EL (cell line): ENCODE measurements at regions not wholly inside any gene's neighbourhood (a gene's known extent, or its start where the extent isn't known, plus 50 kb on each side); places are given as distances from the start of the nearest gene placed in this dataset.
A peak's percentile ranks its signal among the peaks of the same experiment; 100 is the strongest.
"Not testable (repeated sequence)": the region's sequence is repeated elsewhere in the genome, so short reads cannot be mapped to it uniquely, and the experiment has no call there.

Experiments
- DNase-seq: peaks from one replicate; pipeline ENCODE4 v3.0.0-alpha.2; 2016

DNA sequence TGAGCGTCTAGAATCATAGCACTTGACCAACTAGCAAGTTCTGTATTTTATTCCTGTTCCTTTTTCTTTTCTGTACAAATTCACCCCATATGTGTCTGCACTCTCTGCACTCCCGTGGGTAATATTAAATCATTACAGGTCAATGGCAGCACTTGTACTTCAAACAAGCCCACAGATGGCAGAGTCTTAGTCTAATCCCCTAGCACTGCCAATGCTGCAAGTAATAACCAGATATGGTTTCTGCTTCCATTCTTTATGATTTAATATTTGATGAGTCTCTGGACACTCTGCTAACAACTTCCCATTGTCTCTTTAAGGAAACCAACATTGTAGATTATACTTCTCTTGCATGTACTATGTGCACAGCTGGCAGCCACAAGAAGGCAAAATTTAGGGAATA is 343.8 kb upstream of the CHD1 start:
- no peak for DNase-seq

DNA sequence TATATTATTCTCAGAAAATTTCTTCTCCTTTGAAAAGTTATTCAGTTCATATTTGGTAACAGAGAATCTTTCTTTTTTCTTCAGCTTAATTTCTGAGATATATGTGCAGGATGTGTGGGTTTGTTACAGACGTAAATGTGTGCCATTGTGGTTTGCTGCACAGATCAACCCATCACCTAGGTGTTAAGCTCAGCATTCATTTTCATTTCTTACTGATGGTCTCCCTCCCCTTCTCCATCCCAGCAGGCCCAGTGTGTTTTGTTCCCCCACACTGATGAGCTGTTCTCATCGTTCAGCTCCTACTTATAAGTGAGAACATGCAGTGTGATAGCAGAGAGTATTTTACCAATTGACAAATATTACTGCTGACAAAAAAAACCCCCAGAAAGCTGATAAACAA is 330.0 kb upstream of the CHD1 start:
- no peak for DNase-seq

DNA sequence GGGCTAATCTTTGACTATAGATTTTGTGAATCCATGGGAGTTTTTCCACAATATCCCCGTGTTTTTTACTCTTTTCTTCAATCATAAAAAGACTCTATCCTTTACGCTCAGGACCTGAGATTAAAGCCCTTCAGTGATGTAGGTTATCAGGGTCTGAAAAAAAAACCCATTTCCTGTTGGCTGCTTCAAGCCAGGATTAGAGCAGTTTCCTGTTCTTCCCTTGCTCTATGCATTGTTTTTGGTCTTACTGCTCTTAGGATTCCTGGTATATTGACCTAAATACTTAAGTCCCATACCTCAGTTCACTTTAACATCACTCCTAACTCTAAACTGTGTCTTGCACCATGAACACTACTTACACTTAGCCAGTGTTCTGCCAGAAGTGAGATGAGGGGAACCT is 319.3 kb upstream of the CHD1 start:
- DNase-seq, result no peak

DNA sequence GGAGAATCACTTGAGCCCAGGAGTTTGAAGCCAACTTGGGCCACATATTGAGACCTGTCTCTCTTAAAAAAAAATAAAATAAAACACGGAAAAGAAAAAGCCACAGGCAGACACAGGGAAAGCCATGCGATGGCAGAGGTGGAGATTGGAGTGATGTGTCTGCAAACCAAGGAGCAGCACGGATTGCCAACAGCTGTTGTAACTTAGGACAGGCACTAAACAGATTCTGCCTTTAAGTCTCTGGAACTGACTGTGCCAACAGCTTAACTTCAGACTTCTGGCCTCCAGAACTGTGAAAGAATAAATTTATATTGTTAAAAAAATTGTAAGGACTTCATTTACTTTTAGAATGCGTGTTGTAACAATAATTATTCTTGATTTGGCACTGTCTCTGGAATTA is 318.5 kb upstream of the CHD1 start:
- DNase-seq, result no peak

DNA sequence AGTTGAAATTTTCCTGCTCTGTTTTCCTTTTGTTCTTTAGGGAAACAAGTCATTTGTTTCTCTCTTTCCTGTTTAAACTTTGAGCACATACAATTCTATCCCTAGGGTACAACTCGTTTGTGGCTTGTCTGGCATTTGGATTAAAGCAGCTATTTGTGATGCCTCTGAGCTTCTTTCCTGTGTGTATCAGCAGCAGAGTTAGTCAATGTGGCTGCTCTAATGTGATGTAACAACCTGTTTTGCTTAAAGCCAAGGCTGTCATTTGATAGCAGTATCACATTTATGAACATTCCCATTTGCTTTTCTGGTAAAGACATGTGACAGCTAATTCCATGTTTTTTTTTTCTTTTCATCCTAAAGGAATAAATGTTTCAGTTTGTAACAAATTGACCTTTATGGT is 314.3 kb upstream of the CHD1 start:
- DNase-seq, result no peak

DNA sequence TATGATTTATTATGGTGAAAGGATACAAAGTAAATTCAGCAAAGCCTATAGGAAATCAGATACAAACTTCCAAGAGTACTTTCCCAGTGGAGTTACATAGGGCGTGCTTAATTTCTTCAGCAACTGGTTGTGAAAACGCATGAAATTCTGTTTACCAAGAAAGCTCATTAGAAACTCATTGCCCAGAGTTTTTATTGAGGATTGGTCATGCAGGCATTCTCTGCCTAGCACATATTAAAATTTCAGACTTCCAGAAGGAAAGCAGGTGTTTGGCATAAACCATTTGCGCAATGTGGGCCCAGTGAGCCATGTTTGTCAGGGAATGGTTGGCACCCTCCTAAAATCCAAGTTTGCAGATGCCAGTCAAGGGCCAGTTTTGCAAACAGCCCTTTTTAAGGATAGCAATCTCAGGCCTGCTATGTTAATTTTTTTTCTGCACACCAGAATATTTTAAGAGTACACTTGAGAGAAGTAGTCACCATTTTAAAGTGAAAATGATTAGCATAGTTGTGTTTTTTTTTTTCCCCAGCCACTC is 311.1 kb upstream of the CHD1 start:
- no peak for DNase-seq

DNA sequence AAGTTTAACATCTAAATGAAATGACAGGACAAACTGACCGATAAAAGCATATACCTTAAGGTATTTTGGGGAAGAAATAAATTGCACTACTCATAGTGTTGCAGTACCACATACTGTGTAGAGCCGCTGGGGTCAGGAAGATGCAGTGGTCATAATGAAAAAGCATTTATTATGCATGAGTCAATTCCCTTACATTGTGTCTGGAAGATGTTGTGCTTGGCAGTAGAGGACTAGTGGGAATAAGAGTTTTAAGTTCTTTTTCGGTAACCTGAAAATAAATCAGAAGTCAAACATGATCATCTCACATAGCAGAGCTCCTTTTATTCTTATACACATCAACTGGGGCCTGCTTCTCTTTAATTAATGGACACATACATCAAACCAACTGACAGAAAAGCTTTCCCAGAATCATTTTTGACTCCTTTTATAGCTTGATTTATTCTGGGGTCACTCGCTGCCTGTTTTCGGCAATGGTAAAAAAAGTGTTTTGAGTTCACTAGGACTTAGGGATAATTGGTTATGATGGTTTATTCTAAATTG is 262.5 kb upstream of the CHD1 start:
- peak; percentile 1 for DNase-seq

DNA sequence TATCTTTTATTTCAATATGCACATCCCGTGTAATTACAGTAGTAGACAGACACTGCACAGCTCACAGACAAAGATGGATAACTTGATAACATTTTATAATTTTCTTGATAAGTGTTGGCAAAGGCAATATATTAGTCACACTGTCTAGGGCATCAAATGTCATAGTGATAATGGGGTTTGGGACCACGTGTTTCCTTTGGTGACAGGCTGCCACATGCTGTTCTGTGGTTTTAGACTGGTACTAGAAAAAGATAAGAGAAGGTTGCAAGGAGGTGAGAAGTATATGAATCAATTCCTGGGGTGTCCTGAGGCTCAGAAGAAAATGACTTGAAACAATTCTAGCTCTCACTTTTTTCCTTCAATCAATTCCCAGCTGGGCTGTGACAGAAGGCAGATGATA is 258.8 kb upstream of the CHD1 start:
- DNase-seq, result no peak

DNA sequence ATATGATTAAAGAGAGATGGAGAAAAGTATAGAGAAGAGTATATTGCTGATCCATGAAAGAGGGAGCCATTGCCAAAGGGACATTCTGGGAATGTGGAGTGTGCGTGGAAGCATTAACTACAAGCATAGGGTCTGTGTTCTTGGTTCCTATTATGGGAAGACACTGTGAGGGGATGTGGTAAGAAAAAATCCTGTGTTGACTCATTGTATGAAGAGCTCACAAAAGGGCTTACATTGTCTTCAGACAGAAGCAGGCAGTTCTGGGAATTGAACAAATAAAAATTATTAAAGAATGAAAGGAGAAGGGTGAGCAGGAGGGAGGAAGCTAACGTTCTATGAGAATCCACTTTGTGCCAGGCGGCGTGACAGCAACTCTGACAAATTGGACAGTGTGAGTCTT is 250.4 kb upstream of the CHD1 start:
- no peak for DNase-seq

DNA sequence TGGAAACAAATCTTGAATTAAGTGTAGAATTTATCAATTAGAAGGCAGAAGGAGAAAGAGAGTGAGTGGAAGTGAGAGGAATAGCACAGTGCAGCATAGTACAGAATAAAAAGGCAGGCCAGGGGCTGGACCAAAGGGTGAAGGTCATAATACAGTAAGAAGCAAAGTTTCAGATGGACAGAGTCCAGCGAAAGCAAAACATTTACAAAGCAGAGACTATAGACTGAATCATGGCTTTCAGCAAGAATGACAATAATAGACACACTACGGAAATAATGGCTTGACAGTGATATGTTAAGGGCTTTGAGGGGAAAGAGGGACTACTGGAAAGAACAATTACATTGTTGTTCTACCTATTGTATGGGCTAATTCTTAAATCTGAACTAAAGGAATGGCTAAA is 249.0 kb upstream of the CHD1 start:
- DNase-seq, result no peak

DNA sequence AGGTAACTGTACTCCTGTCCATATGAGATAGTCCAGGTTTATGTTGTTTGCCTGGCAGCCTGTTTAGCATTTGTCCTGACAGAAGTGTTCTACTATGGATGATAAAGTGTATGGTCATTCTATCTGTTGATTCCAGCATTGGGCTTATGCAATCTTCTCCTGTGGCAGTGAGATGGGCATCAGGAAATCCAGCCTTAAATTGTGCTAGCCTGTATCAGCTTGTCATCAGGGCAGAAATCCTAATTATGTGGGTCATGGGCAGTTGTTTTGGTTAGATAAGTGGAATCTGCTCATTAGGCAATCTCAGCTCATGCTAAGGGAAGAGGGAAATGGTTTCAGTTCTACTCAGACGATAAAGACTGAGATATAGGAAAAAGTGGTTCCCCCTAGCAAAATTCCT is 247.4 kb upstream of the CHD1 start:
- no peak for DNase-seq

DNA sequence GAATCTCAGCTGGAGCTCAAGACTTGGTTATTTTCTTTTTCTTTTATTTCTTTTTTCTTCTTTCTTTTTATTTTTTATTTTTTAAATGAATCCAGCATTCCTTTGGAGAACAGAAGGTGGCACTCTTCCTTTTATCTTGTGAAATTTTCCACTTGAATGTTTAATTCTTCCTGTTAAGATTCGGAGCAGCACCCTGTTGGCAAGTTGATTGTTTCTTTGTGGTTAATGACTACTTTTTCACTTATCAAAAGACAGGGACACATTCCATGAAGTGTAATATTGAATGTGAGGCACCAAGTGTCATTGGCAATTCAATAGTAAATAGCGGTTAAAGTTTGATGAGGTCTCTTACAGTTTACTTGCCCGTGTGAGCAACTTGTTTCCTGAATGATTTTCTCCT is 240.5 kb upstream of the CHD1 start:
- DNase-seq, result peak; percentile 1

DNA sequence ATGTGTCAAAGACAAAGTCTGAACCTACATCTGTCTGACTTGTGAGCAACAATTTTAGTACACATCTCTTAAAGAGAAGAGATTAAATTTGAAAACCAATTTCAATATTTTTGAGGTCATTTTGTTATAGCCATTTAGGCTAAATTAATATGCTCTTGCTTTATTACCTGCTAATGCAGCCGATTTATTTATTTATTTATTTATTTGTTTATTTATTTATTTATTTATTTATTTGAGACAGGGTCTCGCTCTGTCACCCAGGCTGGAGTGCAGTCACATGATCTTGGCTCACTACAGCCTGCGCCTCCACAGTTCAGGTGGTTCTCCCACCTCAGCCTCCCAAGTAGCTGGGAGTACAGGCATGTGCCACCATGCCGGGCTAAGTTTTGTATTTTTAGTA is 232.7 kb upstream of the CHD1 start:
- not testable (repeated sequence) for DNase-seq

DNA sequence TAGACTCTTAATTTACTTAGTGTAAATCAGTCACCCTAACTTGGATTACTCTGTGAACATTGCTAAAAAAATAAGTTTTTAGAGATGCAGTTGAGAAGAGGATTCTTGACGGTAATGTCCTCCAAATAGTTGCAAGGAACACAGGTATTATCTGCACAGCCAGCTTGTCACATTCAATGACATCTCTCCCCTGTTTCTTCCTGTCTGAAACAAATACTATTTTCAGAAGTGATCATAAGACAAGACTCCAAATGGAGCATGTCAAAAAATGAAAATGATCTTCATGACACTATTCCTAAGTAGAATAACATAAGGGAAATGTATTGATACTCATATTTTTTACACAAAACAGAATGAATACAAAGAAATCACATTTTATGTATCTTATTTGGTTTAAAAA is 227.9 kb upstream of the CHD1 start:
- DNase-seq, result no peak

DNA sequence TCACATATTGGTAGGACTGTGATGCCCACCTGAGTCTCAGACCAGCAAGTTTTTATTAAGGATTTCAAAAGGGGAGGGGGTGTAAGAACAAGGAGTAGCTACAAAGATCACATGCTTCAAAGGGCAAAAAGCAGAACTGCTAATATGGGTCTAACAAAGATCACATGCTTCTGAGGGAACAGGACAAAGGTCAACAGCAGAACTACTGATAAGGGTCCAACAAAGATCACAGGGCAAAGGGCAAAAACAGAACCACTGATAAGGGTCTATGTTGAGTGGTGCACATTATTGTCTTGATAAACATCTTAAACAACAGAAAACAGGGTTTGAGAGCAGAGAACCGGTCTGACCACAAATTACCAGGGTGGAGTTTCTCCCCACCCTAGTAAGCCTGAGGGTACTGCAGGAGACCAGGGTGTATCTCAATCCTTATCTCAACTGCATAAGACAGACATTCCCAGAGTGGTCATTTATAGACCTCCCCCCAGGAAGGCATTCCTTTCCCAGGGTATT is 214.5 kb upstream of the CHD1 start:
- DNase-seq, result not testable (repeated sequence)

DNA sequence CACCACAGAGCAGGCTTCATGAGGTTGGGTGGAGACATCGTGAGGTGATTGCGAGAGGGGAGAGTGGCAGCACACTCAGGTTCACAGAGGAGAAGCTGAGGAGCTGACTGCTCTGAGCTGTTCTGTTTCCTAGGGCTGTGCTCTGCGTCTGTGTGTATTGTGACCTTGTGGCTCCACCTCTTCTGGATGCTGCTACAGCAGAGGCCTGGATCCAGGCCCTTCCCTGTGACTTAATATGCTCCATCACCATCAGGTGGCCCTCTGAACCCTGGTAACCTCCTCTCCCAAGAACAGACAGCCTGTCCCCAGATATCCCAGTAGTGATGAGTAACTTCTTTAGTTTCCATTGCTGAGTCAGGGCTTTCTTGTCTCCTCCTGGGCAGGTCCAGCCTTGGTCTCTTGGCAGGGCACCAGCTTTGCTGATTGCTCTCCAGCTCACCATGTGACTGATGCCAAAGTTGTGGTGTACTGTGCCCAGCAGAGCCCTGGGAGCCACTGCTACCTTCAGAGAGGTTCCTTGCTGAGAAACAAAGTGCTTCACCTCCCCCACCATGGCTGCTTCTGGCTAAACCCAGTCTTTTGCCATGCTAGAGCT is 212.8 kb upstream of the CHD1 start:
- peak; percentile 2 for DNase-seq

DNA sequence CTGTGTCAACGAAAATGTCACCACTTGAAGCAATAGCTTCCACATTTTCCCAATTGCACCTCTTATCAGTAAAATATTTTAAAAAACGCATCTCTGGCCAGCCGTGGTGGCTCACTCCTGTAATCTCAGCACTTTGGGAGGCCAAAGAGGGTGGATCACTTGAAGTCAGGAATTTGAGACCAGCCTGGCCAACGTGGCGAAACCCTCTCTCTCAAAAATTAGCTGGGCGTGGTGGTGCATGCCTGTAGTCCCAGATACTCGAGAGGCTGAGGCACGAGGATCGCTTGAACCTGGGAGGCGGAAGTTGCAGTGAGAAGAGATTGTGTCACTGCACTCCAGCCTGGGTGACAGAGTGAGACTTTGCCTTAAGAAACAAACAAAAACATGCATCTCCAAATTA is 210.1 kb upstream of the CHD1 start:
- no peak for DNase-seq

DNA sequence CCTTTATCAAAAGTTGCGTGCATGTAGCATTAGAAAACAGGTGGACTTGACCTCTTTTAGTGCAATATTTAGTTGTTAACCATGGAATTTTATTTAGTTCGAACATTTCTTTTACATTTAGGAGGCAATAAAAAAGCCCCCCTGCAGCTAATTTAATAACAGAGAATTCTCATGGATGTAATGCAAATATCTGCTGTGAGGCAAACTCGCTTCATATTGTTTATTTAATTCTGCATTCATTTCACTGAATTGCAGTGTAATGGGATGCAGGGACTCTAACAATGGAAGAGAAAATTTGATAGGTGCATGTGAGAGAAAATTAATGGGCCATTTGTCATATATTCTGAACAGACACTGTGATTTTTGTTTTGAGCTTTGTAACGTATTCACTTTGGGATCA is 205.1 kb upstream of the CHD1 start:
- no peak for DNase-seq

DNA sequence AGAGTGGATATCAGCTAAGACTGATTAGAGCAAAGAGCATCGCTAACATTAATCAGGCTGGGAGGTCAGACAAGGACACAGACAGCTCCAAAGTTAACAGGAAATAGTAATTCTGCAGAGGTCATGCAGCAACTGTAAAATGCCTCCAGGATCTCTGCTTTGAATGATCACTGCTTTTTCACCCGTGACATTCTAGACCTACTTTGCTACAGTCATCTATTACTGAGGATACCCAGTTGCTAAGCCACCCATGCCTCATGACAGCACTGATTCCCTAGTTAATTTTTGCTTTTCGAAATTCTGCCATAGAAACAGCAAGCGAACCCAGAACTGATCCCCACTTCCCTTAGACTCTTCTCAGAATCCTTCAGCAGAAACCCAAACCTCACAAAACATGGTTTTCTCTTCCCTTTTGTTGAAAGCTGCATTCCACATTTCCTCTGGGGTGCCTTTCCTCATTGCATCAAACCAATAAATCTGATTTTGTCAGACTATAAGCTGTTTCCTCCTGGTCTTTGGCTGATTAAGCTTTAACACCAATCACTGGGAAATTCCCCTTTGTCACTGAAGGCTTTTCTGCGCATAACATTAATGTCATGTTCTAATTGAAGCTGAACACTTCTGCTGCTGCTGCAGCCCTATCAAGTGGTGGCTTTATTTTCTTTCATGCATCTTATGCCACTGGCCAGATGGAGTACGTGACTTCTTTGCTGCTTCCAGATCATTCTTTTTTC is 201.1 kb upstream of the CHD1 start:
- DNase-seq, result no peak

DNA sequence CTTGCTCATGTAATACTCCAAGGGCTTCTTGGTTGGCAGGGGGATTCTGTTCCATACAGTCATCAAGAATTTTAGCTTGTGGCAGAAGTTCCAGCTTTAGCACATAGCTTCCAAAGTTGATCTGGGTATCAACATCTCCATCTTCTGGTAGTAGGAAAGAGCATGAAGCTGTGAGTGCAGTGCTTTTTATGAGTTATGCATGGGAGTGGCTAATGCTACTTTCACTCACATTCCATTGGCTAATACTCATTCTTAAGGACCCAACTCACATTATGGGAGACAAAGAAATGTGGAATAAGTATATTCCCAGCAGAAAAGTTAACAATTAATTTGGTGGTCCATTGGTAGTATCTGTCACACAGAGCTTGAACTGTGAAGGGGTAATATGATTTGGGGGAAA is 194.2 kb upstream of the CHD1 start:
- peak; percentile 18 for DNase-seq

DNA sequence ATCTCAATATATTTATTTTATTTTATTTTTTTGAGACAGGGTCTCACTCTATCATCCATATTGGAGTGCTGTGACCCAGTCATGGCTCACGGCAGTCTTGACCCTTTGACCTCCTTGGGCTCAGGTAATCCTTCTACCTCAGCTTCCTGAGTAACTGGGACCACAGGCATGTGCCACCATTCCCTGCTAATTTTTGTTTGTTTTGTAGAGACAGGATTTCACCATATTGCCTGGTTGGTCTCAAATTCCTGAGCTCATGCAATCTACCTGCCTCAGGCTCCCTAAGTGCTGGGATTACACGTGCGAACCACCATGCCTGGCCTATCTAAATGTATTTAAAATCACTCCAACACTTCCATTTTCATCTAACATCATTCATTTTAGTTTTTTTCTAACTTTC is 190.5 kb upstream of the CHD1 start:
- DNase-seq, result no peak

DNA sequence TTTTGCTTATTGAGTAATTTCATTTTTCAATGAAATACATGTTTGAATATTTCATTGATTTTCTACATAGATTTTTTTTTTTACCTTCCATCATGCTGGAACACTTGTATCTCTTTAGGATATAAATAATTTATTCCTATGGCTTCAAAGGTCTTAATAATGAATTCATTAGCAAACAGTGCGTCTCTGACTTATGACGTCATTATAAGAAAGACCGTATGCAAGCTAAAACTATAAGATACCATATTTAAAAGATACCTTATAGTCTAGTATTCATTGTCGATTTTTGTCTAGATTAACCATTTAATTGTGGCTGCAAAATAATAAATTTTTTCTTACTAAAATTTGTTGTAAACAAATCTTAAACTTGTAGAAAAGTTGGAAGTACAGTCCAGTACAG is 187.7 kb upstream of the CHD1 start:
- DNase-seq, result no peak

DNA sequence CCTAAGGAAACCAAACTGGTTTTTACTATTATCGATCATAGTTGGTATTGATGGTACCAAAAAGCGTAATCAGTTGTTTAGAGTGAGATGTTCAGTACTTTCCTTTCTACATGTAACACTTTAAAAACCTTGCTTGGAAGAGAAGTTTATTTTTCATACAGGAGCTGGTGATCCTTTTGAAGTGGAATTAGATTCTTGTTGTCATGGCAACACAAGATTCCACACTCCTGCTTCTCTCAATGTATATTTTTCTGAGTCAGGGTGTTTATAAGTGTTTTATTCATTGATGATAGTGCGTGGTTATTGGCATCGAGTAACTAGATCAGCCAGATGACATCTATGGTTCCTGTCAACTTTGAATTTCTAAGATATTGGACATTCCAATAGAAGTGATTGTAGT is 181.1 kb upstream of the CHD1 start:
- DNase-seq, result no peak

DNA sequence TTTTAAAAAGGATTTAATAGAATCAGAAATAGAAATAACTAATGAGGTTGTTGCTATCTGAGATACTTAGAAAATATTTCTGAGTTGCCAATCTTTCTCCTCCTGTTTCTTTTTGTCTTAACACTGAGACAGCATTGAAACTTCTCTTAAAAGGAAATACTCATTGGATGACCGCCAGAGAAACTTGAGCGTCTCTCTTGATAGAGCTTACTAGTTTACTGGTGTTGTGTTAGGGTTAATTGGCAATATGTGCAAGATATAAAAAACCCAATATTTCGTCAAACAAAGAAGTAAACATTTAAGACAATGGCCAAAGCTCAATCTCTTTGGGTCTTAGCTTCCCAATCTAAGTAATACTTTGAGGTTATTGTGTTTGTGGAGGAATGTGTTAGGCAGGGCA is 176.4 kb upstream of the CHD1 start:
- DNase-seq, result no peak
